ENCODE measurements at regions not wholly inside any gene's neighbourhood (a gene's known extent, or its start where the extent isn't known, plus 50 kb on each side); places are given as distances from the start of the nearest gene placed in this dataset.

DNA sequence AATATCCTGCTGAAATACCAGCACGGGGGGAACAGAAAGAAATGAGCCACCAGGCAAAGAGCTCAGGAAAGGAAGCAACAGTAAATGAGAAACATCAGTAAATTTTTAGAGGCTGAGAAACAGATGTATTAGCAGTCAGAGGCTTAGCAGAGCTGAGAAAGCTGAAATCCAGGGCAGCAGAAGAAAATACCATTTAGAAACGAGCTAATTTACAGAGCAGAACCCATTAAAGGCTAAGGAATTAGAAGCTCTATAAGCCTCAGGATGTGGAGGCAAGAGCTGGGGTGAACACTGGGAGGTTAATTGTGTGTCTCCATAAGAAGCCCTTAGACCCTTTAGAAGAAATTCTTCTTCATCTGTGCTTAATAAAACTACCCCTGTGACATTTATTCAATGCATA, 178.6 kb upstream of the RGS17 start:
- Histone ChIP-seq H3K9ac (ENCODE audit: low read depth in 1 of 2, low read length in 2 of 2) (no peak overlapping the region), H3K4me1 (ENCODE audit: control insufficient read depth in 4 of 4, insufficient read depth in 4 of 4, low read length in 3 of 4) (no peaks in the 10 kb centered on the region), H3K4me3 (ENCODE audit: low read depth in 1 of 3, low read length in 3 of 3) (no peak overlapping the region), H3K36me3 (ENCODE audit: control insufficient read depth in 4 of 4, insufficient read depth in 3 of 4, low read depth in 1 of 4, low read length in 3 of 4) (no peaks in the 10 kb centered on the region), H3K9me3 (ENCODE audit: control insufficient read depth in 4 of 4, low read length in 3 of 4) (no peaks in the 10 kb centered on the region), H3K27me3 (ENCODE audit: control insufficient read depth in 4 of 4, insufficient read depth in 4 of 4, low read length in 3 of 4) (no peaks in the 10 kb centered on the region), H3K27ac (ENCODE audit: low read depth in 1 of 2, low read length in 2 of 2) (no peak overlapping the region)
- no peak for TF ChIP-seq FOXA1 (IDR thresholded peaks at IDR 0.05)
- no peak for TF ChIP-seq HNF4G (IDR thresholded peaks at IDR 0.05)
- TF ChIP-seq, protein P1, sequence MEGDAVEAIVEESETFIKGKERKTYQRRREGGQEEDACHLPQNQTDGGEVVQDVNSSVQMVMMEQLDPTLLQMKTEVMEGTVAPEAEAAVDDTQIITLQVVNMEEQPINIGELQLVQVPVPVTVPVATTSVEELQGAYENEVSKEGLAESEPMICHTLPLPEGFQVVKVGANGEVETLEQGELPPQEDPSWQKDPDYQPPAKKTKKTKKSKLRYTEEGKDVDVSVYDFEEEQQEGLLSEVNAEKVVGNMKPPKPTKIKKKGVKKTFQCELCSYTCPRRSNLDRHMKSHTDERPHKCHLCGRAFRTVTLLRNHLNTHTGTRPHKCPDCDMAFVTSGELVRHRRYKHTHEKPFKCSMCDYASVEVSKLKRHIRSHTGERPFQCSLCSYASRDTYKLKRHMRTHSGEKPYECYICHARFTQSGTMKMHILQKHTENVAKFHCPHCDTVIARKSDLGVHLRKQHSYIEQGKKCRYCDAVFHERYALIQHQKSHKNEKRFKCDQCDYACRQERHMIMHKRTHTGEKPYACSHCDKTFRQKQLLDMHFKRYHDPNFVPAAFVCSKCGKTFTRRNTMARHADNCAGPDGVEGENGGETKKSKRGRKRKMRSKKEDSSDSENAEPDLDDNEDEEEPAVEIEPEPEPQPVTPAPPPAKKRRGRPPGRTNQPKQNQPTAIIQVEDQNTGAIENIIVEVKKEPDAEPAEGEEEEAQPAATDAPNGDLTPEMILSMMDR (IDR thresholded peaks at IDR 0.05; ENCODE audit: low read depth, low read length, missing input control) = no peak
- TF ChIP-seq, protein P2, sequence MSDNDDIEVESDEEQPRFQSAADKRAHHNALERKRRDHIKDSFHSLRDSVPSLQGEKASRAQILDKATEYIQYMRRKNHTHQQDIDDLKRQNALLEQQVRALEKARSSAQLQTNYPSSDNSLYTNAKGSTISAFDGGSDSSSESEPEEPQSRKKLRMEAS (IDR thresholded peaks at IDR 0.05) = no peak
- TF ChIP-seq RAD21 (IDR thresholded peaks at IDR 0.05) = no peak
- no peak for TF ChIP-seq SP1 (IDR thresholded peaks at IDR 0.05)
- TF ChIP-seq GABPA (IDR thresholded peaks at IDR 0.05 in 1 of 2, conservative IDR thresholded peaks at IDR 0.05 in 1 of 2) = no peak
- TF ChIP-seq YY1 (IDR thresholded peaks at IDR 0.05) = no peak
- TF ChIP-seq TAF1 (conservative IDR thresholded peaks at IDR 0.05) = no peak
- no peak for TF ChIP-seq FOXA2 (IDR thresholded peaks at IDR 0.05)
- DNase-seq (ENCODE audit: low spot score) = no peak
- 24% methylated on average over 2 of the region's 2 CpGs for WGBS

DNA sequence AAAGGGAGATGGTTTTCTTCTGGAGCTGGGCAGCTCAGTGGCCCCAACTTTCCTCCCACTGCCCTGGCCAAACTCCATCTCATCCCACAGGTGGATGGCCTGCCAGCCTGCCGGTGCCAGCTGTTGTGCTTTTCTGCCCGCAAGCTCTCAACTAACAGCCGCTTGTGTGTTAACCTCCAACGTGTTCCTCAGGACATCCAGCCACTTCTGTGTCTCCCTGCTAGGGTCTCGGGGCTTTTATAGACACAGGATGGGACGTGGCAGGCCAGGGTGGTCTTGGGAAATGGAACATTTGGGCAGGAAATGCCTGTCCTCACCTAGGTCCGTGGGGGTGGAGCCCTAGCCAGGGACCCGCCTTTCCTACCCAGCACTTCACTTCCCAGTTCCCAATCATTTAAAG, 171.1 kb upstream of the RGS17 start:
- Histone ChIP-seq H3K27me3 (ENCODE audit: control insufficient read depth in 4 of 4, insufficient read depth in 4 of 4, low read length in 3 of 4) (no peaks in the 10 kb centered on the region), H3K9ac (ENCODE audit: low read depth in 1 of 2, low read length in 2 of 2) (no peak overlapping the region), H3K4me3 (ENCODE audit: low read depth in 1 of 3, low read length in 3 of 3) (no peak overlapping the region), H3K4me1 (ENCODE audit: control insufficient read depth in 4 of 4, insufficient read depth in 4 of 4, low read length in 3 of 4) (no peaks in the 10 kb centered on the region), H3K36me3 (ENCODE audit: control insufficient read depth in 4 of 4, insufficient read depth in 3 of 4, low read depth in 1 of 4, low read length in 3 of 4) (no peaks in the 10 kb centered on the region), H3K27ac (ENCODE audit: low read depth in 1 of 2, low read length in 2 of 2) (no peak overlapping the region), H3K9me3 (ENCODE audit: control insufficient read depth in 4 of 4, low read length in 3 of 4) (peaks cover 0 to 2% (median 0%) of the 10 kb centered on the region in 4 donors)
- 70% methylated on average over 8 of the region's 8 CpGs for WGBS
- TF ChIP-seq, protein P3, sequence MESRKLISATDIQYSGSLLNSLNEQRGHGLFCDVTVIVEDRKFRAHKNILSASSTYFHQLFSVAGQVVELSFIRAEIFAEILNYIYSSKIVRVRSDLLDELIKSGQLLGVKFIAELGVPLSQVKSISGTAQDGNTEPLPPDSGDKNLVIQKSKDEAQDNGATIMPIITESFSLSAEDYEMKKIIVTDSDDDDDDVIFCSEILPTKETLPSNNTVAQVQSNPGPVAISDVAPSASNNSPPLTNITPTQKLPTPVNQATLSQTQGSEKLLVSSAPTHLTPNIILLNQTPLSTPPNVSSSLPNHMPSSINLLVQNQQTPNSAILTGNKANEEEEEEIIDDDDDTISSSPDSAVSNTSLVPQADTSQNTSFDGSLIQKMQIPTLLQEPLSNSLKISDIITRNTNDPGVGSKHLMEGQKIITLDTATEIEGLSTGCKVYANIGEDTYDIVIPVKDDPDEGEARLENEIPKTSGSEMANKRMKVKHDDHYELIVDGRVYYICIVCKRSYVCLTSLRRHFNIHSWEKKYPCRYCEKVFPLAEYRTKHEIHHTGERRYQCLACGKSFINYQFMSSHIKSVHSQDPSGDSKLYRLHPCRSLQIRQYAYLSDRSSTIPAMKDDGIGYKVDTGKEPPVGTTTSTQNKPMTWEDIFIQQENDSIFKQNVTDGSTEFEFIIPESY (IDR thresholded peaks at IDR 0.05) = no peak
- TF ChIP-seq FOXA2 (IDR thresholded peaks at IDR 0.05) (no peak), NR2F2 (IDR thresholded peaks at IDR 0.05) (no peak), YY1 (IDR thresholded peaks at IDR 0.05) (no peak), SP1 (IDR thresholded peaks at IDR 0.05) (no peak), GABPA (IDR thresholded peaks at IDR 0.05 in 1 of 2, conservative IDR thresholded peaks at IDR 0.05 in 1 of 2) (no peak), RAD21 (IDR thresholded peaks at IDR 0.05) (no peak), JUND (IDR thresholded peaks at IDR 0.05) (no peak), HNF4A (conservative IDR thresholded peaks at IDR 0.05) (no peak), TAF1 (conservative IDR thresholded peaks at IDR 0.05) (no peak)
- TF ChIP-seq, protein P4, sequence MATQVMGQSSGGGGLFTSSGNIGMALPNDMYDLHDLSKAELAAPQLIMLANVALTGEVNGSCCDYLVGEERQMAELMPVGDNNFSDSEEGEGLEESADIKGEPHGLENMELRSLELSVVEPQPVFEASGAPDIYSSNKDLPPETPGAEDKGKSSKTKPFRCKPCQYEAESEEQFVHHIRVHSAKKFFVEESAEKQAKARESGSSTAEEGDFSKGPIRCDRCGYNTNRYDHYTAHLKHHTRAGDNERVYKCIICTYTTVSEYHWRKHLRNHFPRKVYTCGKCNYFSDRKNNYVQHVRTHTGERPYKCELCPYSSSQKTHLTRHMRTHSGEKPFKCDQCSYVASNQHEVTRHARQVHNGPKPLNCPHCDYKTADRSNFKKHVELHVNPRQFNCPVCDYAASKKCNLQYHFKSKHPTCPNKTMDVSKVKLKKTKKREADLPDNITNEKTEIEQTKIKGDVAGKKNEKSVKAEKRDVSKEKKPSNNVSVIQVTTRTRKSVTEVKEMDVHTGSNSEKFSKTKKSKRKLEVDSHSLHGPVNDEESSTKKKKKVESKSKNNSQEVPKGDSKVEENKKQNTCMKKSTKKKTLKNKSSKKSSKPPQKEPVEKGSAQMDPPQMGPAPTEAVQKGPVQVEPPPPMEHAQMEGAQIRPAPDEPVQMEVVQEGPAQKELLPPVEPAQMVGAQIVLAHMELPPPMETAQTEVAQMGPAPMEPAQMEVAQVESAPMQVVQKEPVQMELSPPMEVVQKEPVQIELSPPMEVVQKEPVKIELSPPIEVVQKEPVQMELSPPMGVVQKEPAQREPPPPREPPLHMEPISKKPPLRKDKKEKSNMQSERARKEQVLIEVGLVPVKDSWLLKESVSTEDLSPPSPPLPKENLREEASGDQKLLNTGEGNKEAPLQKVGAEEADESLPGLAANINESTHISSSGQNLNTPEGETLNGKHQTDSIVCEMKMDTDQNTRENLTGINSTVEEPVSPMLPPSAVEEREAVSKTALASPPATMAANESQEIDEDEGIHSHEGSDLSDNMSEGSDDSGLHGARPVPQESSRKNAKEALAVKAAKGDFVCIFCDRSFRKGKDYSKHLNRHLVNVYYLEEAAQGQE (IDR thresholded peaks at IDR 0.05) = no peak
- TF ChIP-seq, protein P1 (IDR thresholded peaks at IDR 0.05; ENCODE audit: low read depth, low read length, missing input control) = no peak
- TF ChIP-seq, protein P2 (IDR thresholded peaks at IDR 0.05) = no peak
- DNase-seq (ENCODE audit: low spot score) = no peak
